Activated CD4-positive, alpha-beta T cell treated with anti-CD3 and anti-CD28 coated beads for 36 hours (primary cell): ENCODE measurements at regions not wholly inside any gene's neighbourhood (a gene's known extent, or its start where the extent isn't known, plus 50 kb on each side); places are given as distances from the start of the nearest gene placed in this dataset.

Experiments used
- ATAC-seq: fragments of 200-7000 bp; cut with Tn5 transposase; one replicate; pipeline ENCODE4 v1.10.0; 2021; ENCODE audit warnings: mild to moderate bottlenecking, moderate library complexity
- CTCF ChIA-PET: fragments of 350-600 bp; sonication (Branson Sonifier 250); formaldehyde crosslinking; loops from one replicate; lab custom pipeline; 2021; ENCODE audit warnings: antibody characterized with exemption; lab: Charles Lee
- POLR2A ChIA-PET: fragments of 350-600 bp; sonication (Branson Sonifier 250); formaldehyde crosslinking; loops from one replicate; lab custom pipeline; 2021; ENCODE audit warnings: antibody characterized with exemption, inconsistent platforms; lab: Charles Lee
- DNase-seq: peaks from one replicate; pipeline ENCODE4 v3.0.0-alpha.2; 2020
- H3K27ac Mint-ChIP-seq: one replicate; pipeline ENCODE4 v1.8.0; 2021; ENCODE audit warnings: mixed read lengths
- H3K27me3 Mint-ChIP-seq: one replicate; pipeline ENCODE4 v1.8.0; 2021; ENCODE audit warnings: mixed read lengths
- H3K36me3 Mint-ChIP-seq: one replicate; pipeline ENCODE4 v1.8.0; 2021; ENCODE audit warnings: low read depth, mixed read lengths
- H3K4me1 Mint-ChIP-seq: one replicate; pipeline ENCODE4 v1.8.0; 2021; ENCODE audit warnings: mixed read lengths
- H3K4me3 Mint-ChIP-seq: one replicate; pipeline ENCODE4 v1.8.0; 2021; ENCODE audit warnings: mild to moderate bottlenecking, moderate library complexity, mixed read lengths
- H3K9me3 Mint-ChIP-seq: one replicate; pipeline ENCODE4 v1.8.0; 2021; ENCODE audit warnings: low read depth, mixed read lengths
- intact Hi-C, 2 experiments: fragments of 100-400 bp; cut with DNase I in 1 of 2; cut with micrococcal nuclease in 1 of 2; formaldehyde crosslinking; loops; one replicate each; pipeline versions ENCODE4 v1.14.2 to v1.15.1; 2022 to 2024; cut with DNase I, micrococcal nuclease

DNA sequence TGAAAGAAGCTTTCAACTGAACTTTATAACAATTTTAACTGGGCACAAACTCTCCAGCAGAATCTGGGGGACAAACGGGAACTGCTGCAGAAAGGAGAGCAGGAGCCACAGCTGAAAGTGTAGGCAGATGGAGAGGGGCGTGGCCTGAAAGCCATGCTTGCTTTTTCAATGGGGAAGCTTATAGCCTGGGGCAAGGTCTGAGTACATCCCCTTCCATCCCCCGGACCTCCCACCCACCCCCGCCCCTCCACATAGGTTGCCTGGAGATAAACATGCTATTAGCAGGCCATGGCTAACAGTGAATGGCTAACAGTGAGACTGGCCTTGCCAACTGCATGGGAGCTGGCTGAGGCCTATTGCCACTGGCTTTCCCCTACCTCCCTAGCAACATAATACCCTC lies 317.9 kb upstream of the TANK start:
- peaks cover 2% of the 10 kb centered on the region for H3K36me3 Mint-ChIP-seq
- H3K27me3 Mint-ChIP-seq: peaks cover 2% of the 10 kb centered on the region
- intact Hi-C loops: no loop called here
- POLR2A ChIA-PET: no interaction called here
- DNase-seq: no peak
- no peak for ATAC-seq
- CTCF ChIA-PET: interaction anchor here (0.6 kb wide), 1 partner anchor 144 kb away, joined by 3 read pairs; no protein-coding TSS in a partner anchor
- H3K27ac Mint-ChIP-seq: no peak overlapping the region
- H3K9me3 Mint-ChIP-seq: peaks cover 16% of the 10 kb centered on the region
- no peaks in the 10 kb centered on the region for H3K4me1 Mint-ChIP-seq
- no peak overlapping the region for H3K4me3 Mint-ChIP-seq

DNA sequence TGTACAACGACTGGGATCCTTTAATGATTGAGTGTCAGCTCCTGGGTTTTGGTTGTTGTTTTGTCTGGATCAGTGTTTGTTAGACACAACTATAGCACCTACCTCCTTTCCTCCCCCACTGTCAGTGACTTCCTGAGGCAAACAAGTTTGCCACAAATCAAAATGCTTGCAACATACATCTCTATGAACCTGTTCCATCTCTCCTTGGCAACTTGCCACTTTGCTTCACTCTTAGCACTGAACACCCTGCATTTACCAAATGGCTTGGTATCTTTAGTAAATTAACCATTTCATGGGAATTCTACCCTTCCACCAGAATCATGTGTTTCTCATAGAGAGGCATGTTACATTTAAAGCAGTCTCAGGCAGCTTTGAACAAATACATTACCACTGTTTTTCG lies 301.1 kb upstream of the TANK start:
- Mint-ChIP-seq H3K4me3 (no peak overlapping the region), H3K27ac (no peak overlapping the region), H3K4me1 (peaks cover 6% of the 10 kb centered on the region), H3K27me3 (no peaks in the 10 kb centered on the region), H3K36me3 (no peaks in the 10 kb centered on the region), H3K9me3 (no peaks in the 10 kb centered on the region)
- ChIA-PET CTCF (interaction anchor here (0.5 to 1.4 kb wide), 2 partner anchors 10 to 481 kb away, joined by 3 read pairs; no protein-coding TSS in a partner anchor), POLR2A (no interaction called here)
- no peak for DNase-seq
- no peak for ATAC-seq
- intact Hi-C loops: no loop called here

DNA sequence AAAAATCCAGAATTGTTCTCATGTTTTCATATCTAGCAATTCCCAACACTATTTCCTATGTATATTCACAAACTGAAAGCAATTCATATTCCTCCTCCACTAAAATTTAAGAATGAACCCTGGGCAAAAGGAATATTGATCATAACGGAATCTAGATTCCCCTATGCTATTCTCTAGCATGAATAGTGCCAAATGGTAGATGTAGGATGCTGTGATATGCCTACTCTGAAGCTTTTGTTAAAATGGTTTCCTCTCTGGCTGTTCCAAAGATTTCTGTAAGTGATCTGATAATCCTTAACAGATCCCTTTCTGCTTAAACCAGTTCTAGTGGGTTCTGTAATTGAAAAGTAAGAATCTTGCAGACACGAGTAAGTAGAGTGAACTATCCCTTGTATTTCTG lies 298.0 kb upstream of the TANK start:
- POLR2A ChIA-PET: no interaction called here
- Mint-ChIP-seq H3K36me3 (no peaks in the 10 kb centered on the region), H3K27ac (no peak overlapping the region), H3K9me3 (no peaks in the 10 kb centered on the region), H3K4me1 (peaks cover 6% of the 10 kb centered on the region), H3K4me3 (no peak overlapping the region), H3K27me3 (no peaks in the 10 kb centered on the region)
- DNase-seq (no peak), ATAC-seq (no peak)
- intact Hi-C loops: no loop called here
- CTCF ChIA-PET: no interaction called here

DNA sequence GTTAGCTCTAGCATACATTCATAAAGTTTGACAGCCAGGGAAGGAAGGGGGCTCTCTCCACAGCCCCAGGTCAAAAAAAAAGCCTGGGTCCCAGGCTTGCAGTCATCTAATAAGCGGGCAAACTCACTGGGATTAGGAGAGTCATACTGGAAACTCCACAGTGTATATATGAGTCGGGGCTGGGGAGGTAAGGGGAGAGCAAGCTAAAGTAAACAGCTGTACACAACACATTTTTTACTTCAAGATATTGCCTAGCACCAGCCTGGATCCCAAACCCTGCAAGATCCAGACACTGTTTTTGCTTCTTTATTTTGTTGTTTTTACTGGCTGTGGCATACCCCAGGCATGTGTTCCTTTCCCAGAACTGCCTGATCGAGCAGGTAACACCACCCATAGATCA lies 291.3 kb upstream of the TANK start:
- Mint-ChIP-seq H3K27ac (no peak overlapping the region), H3K36me3 (no peaks in the 10 kb centered on the region), H3K4me3 (no peak overlapping the region), H3K9me3 (no peaks in the 10 kb centered on the region), H3K4me1 (no peaks in the 10 kb centered on the region), H3K27me3 (no peaks in the 10 kb centered on the region)
- intact Hi-C loops: no loop called here
- POLR2A ChIA-PET: interaction anchor here (0.5 kb wide), 1 partner anchor 286 kb away, joined by 3 read pairs; no protein-coding TSS in a partner anchor
- no peak for DNase-seq
- CTCF ChIA-PET: interaction anchor here (1.2 kb wide), 1 partner anchor 10 kb away, joined by 3 read pairs; no protein-coding TSS in a partner anchor
- no peak for ATAC-seq

DNA sequence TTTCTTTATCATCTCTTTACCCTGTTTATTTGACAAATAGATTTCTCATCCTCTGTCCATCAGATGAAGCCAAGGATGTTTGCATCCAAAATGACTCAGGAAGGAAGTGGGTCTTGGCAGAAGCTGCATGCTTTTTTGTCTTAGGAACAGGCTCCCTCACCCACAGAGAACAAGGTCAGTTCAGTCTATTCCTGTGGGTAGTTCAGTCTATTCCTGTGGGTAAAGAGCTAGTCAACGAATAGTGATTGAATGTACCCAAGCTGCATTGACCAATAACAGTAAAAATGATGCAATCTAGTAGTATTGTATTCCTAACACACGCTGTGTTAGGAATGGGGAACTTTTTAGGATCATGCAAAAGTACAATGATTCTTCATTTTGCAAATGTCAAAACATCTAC lies 290.8 kb upstream of the TANK start:
- no peak for ATAC-seq
- Mint-ChIP-seq H3K36me3 (no peaks in the 10 kb centered on the region), H3K4me1 (no peaks in the 10 kb centered on the region)

DNA sequence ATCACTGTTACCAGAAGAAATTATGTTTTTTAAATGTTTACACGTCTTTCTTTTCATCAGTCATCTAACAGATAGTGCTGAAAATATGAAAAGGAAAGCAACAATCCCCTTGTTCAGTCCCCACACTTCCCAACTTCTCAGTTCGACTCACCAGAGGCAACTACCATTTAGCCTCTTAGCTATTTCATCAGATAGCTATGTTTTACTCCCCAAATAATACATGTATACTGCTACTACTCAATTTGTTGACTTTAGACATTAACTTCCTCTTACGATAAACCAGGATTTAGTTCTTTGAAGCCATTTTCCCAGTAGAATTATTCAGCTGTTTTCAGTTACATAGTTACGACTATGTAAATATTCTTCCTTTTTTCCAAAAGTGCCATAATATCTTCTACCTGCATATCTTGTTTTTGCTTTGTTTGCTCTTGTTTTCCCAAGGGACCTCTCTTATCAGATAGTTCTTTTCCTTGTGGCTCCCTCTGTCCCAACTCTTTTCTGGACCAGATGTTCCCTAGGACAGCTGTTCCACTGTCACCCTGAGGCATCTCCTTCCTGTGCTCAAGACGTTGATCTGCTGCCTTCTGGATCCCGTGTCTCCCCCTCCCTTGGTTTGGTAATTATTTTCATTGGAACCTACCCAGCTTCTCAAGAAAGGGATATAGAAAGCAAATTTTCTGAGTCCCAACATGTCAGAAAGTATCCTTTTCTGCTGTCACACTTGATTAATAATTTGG lies 289.3 kb upstream of the TANK start:
- CTCF ChIA-PET: interaction anchor here (0.6 to 1.2 kb wide), 5 partner anchors 13 to 815 kb away, joined by 3 read pairs; no protein-coding TSS in a partner anchor
- no peaks in the 10 kb centered on the region for H3K36me3 Mint-ChIP-seq
- intact Hi-C loops: no loop called here
- H3K4me3 Mint-ChIP-seq: no peak overlapping the region
- DNase-seq: no peak
- no peaks in the 10 kb centered on the region for H3K9me3 Mint-ChIP-seq
- no peak overlapping the region for H3K27ac Mint-ChIP-seq
- H3K4me1 Mint-ChIP-seq: no peaks in the 10 kb centered on the region
- POLR2A ChIA-PET: interaction anchor here (0.6 kb wide), 1 partner anchor 623 kb away, joined by 10 read pairs; no protein-coding TSS in a partner anchor
- ATAC-seq: no peak
- H3K27me3 Mint-ChIP-seq: no peaks in the 10 kb centered on the region

More for the DNA sequence above, 290.8 kb upstream of the TANK start:
- H3K9me3 Mint-ChIP-seq: no peaks in the 10 kb centered on the region
- no peak for DNase-seq
- POLR2A ChIA-PET: no interaction called here
- intact Hi-C loops: no loop called here
- no peak overlapping the region for H3K4me3 Mint-ChIP-seq
- CTCF ChIA-PET: interaction anchor here (1.2 kb wide), 1 partner anchor 11 kb away, joined by 3 read pairs; no protein-coding TSS in a partner anchor
- H3K27ac Mint-ChIP-seq: no peak overlapping the region
- no peaks in the 10 kb centered on the region for H3K27me3 Mint-ChIP-seq

DNA sequence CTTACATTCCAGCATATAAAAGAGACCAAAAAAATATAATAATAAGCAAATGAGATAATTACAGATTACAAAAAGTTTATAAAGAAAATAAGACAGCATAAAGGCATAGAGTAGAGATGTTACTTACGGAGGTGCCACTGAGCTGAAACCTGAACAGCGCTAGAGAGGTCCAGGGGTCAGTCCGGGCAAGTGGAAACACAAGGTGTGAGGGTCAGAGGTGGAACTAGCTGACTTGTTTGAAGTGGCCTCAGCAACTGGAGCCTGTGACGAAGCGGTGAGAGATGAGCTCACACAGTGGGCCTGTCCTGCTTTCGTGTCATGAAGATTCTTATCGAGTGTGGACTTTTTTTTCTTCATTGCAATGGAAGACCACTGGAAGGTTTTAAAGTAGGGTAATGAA lies 288.3 kb upstream of the TANK start:
- CTCF ChIA-PET: interaction anchor here (1.2 kb wide), 1 partner anchor 549 kb away, joined by 3 read pairs; no protein-coding TSS in a partner anchor
- intact Hi-C loops: no loop called here
- DNase-seq (no peak), ATAC-seq (no peak)
- no peak overlapping the region for H3K4me3 Mint-ChIP-seq
- H3K27ac Mint-ChIP-seq: no peak overlapping the region
- no peaks in the 10 kb centered on the region for H3K36me3 Mint-ChIP-seq
- POLR2A ChIA-PET: no interaction called here
- no peaks in the 10 kb centered on the region for H3K4me1 Mint-ChIP-seq
- H3K9me3 Mint-ChIP-seq: no peaks in the 10 kb centered on the region
- H3K27me3 Mint-ChIP-seq: no peaks in the 10 kb centered on the region

DNA sequence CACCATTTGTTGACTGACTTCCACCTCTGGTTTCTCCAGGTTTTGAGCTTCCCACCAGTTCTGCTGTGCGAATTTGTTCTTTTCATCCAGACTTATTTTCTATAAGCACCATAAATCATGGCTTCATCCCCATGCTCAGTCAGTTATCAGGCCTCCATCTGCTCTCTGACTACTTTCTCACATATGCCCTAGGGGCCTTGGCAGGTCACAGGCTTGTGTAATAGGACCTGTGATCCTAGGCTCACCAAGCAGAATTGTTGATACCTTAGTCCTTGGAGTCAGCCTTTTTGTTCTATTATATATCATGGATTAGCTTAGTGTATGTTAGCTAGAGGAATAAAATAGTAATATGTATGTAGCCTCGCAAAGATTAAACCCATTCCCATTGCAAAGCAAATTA lies 284.2 kb upstream of the TANK start:
- CTCF ChIA-PET: interaction anchor here (0.7 kb wide), 1 partner anchor 10 kb away, joined by 3 read pairs; no protein-coding TSS in a partner anchor

DNA sequence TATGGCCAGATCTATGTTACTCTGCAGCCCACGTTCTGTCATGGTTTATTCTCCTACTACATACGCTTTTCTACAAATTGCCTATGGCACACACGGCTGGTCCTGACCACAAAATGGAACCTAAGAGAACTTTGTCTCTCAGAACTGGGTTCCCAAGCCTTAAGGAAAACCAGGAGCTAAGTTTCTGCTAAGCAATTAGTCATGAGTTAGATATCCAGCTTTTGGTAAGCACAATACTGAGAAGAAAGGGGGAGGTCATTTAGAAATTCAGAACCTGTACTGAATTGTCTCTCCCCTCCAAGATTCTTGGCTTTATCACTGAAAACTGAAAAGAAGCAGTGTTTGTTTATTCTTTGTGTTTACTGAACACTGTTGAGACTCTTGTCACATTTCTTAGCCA lies 283.5 kb upstream of the TANK start:
- ATAC-seq (no peak), DNase-seq (no peak)
- H3K9me3 Mint-ChIP-seq: no peaks in the 10 kb centered on the region
- H3K36me3 Mint-ChIP-seq: no peaks in the 10 kb centered on the region
- peaks cover under 1% of the 10 kb centered on the region for H3K27me3 Mint-ChIP-seq
- CTCF ChIA-PET: no interaction called here
- H3K27ac Mint-ChIP-seq: no peak overlapping the region
- intact Hi-C loops: no loop called here
- POLR2A ChIA-PET: no interaction called here
- no peak overlapping the region for H3K4me3 Mint-ChIP-seq
- no peaks in the 10 kb centered on the region for H3K4me1 Mint-ChIP-seq

More for the DNA sequence above, 284.2 kb upstream of the TANK start:
- H3K9me3 Mint-ChIP-seq: no peaks in the 10 kb centered on the region
- no peak overlapping the region for H3K27ac Mint-ChIP-seq
- H3K4me1 Mint-ChIP-seq: no peaks in the 10 kb centered on the region
- H3K27me3 Mint-ChIP-seq: no peaks in the 10 kb centered on the region
- no peak for ATAC-seq
- intact Hi-C loops: no loop called here
- no peak overlapping the region for H3K4me3 Mint-ChIP-seq
- POLR2A ChIA-PET: no interaction called here
- DNase-seq: no peak
- H3K36me3 Mint-ChIP-seq: no peaks in the 10 kb centered on the region

DNA sequence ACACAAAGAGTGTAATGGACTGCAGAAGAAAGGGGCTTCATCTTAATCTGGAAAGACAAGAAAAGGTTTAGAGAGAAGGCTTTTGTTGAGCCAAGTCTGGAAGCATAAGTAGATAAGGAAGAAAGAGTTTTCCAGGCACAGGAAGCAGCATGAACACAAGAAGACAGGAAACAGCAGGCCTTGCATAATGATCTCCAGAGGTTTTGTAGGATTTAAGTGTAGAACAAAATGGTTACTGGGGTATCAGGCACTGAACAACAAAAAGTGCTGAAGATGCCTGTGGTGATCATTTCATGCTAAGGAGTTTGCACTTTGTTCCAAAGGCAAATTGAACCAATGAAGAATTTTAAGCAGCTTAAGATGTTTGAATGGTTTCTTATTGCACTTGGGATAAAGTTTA lies 281.6 kb upstream of the TANK start:
- ChIA-PET CTCF (interaction anchor here (0.6 to 1.1 kb wide), 2 partner anchors 83 to 253 kb away, joined by 3 read pairs; no protein-coding TSS in a partner anchor), POLR2A (no interaction called here)
- no peaks in the 10 kb centered on the region for H3K4me1 Mint-ChIP-seq
- H3K27ac Mint-ChIP-seq: no peak overlapping the region
- peaks cover 3% of the 10 kb centered on the region for H3K27me3 Mint-ChIP-seq
- no peaks in the 10 kb centered on the region for H3K9me3 Mint-ChIP-seq
- H3K36me3 Mint-ChIP-seq: no peaks in the 10 kb centered on the region
- no peak overlapping the region for H3K4me3 Mint-ChIP-seq
- intact Hi-C loops: no loop called here
- DNase-seq (no peak), ATAC-seq (no peak)

DNA sequence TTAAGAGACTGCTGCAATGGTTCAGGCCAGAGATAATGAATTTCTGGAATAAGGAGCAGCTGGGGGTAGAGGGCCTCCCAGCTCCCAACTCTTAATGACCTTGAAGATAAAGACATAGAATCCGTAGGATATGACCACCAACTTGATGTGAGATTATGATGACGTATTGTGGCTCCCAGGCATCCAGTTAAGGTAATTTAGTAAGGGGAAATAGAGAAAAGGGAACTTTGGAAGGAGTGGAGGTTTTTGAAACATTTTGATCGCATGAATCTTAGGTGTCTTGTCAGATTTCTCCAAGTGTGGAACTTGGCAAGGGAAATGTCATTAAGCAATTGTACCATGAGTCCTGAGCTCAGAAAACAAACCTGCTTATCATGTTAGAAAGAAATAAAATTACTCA lies 277.3 kb upstream of the TANK start:
- H3K4me3 Mint-ChIP-seq: no peak overlapping the region
- no peaks in the 10 kb centered on the region for H3K4me1 Mint-ChIP-seq
- ChIA-PET POLR2A (no interaction called here), CTCF (no interaction called here)
- intact Hi-C loops: no loop called here
- peaks cover 3% of the 10 kb centered on the region for H3K27me3 Mint-ChIP-seq
- H3K9me3 Mint-ChIP-seq: no peaks in the 10 kb centered on the region
- DNase-seq (no peak), ATAC-seq (no peak)
- no peak overlapping the region for H3K27ac Mint-ChIP-seq
- no peaks in the 10 kb centered on the region for H3K36me3 Mint-ChIP-seq

DNA sequence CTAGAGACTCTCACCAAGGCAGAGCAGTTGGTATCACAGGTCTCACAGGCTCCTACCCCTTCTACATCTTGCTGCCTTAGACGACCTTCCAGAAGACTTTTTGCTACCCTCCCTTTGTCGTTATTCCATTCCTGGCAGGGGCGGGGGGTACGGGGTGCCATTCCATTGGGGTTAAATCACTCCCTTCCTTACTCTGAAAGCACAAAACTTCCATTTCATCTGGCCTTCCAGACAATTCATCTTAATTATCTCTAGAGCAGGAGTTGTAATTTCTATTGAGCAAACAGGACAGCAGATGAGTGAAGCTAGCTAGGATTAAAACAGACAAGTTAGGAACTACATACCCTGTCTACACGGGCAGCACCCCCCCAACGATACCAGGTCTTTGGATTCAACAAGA lies 276.2 kb upstream of the TANK start:
- Mint-ChIP-seq H3K36me3 (no peaks in the 10 kb centered on the region), H3K27ac (no peak overlapping the region), H3K27me3 (peaks cover 3% of the 10 kb centered on the region), H3K4me3 (no peak overlapping the region), H3K9me3 (no peaks in the 10 kb centered on the region), H3K4me1 (no peaks in the 10 kb centered on the region)
- ChIA-PET POLR2A (no interaction called here), CTCF (no interaction called here)
- DNase-seq (no peak), ATAC-seq (no peak)
- intact Hi-C loops: no loop called here
